ENCODE measurements at regions not wholly inside any gene's neighbourhood (a gene's known extent, or its start where the extent isn't known, plus 50 kb on each side); places are given as distances from the start of the nearest gene placed in this dataset.

DNA sequence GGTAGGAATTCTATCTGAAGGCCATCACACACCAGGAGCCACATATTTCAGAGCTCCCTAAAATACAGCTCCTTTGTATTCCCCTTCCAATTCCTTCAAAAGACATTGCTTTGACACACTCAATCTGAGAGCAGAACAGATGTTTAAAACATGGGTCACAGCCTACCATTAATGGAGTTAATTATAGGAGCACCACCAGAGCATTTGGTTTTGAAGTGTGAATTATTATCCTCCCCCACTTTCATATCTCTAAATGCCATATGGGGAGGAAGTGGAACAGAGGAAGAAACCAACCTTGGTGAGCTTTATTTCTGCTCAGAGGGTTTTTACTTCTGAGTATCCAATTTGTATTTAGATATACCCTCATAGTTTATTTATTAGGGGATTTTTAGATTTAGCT lies 50.7 kb upstream of the TNFRSF21 start:
- Histone ChIP-seq H2BK12ac (ENCODE audit: low read length in 2 of 2) (no peak overlapping the region), H3K79me1 (replicated peaks; ENCODE audit: low read length, poor library complexity, severe bottlenecking) (no peaks in the 10 kb centered on the region), H3K9me3 (ENCODE audit: control insufficient read depth, low read length) (no peaks in the 10 kb centered on the region), H2BK15ac (ENCODE audit: low read depth, poor library complexity, severe bottlenecking) (no peak overlapping the region), H4K8ac (ENCODE audit: low read length) (no peak overlapping the region), H3K4ac (ENCODE audit: low read depth in 1 of 2, low read length in 2 of 2) (no peak overlapping the region), H4K91ac (ENCODE audit: low read length) (no peak overlapping the region), H3K9ac (ENCODE audit: low read length) (no peak overlapping the region), H3K4me1 (ENCODE audit: control insufficient read depth, insufficient read depth, low read depth, low read length) (no peaks in the 10 kb centered on the region), H2BK5ac (ENCODE audit: low read depth, low read length, poor library complexity, severe bottlenecking) (no peak overlapping the region), H3K23ac (ENCODE audit: low read length in 2 of 2) (no peak overlapping the region), H3K18ac (ENCODE audit: low read depth in 1 of 2, low read length in 2 of 2) (no peak overlapping the region), H2AFZ (ENCODE audit: low read depth, low read length) (no peak overlapping the region), H3K14ac (ENCODE audit: low read length in 2 of 2) (no peak overlapping the region), H3K4me2 (ENCODE audit: low read length, poor library complexity, severe bottlenecking) (no peak overlapping the region), H3K27me3 (ENCODE audit: control insufficient read depth in 1 of 2, insufficient read depth in 1 of 2, low read length in 2 of 2) (peaks cover 0 to 5% of the 10 kb centered on the region in 2 experiments), H3K27ac (ENCODE audit: low read length, poor library complexity, severe bottlenecking) (no peak overlapping the region), H3K36me3 (ENCODE audit: control insufficient read depth in 1 of 2, insufficient read depth in 2 of 2, low read depth in 1 of 2, low read length in 2 of 2) (no peaks in the 10 kb centered on the region), H3K4me3 (ENCODE audit: insufficient read depth in 1 of 2, low read depth in 1 of 2, low read length in 2 of 2) (no peak overlapping the region), H2BK120ac (ENCODE audit: low read depth, low read length) (no peak overlapping the region), H2AK5ac (ENCODE audit: low read length, severe bottlenecking) (no peak overlapping the region)
- DNase-seq: no peak

DNA sequence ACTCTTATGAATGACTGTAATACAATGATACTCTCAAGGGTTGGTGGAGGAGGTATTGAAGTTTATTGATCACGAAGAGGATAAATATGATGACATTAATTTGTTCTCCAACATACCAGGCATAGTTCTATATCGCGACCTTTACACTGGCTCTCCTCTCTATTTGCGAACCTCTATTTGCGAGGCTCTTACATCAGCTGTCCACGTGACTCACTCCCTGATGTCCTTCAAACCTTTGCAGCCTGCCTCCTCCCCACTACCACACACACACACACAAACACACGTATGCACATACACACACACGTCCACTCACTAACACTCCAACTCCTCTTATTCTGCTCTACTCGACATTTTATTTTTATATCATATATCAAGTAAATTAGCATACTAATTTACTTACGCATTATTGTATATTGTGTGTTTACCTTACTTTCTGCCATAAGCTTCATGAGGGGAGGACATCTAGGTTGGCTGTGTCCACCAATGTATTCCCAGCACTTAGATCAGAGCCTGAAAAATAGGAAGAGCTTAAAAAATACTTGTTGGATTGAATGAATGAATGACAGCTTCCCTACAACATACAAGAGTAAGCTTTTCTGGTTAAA lies 53.3 kb upstream of the TNFRSF21 start:
- no peak overlapping the region for H3K23ac ChIP-seq (ENCODE audit: low read length in 2 of 2)
- H2BK12ac ChIP-seq (ENCODE audit: low read length in 2 of 2): no peak overlapping the region
- H3K79me1 ChIP-seq (replicated peaks; ENCODE audit: low read length, poor library complexity, severe bottlenecking): no peaks in the 10 kb centered on the region
- no peak overlapping the region for H3K9ac ChIP-seq (ENCODE audit: low read length)
- no peak overlapping the region for H3K18ac ChIP-seq (ENCODE audit: low read depth in 1 of 2, low read length in 2 of 2)
- H3K27ac ChIP-seq (ENCODE audit: low read length, poor library complexity, severe bottlenecking): no peak overlapping the region
- no peak overlapping the region for H2AK5ac ChIP-seq (ENCODE audit: low read length, severe bottlenecking)
- no peak for DNase-seq
- no peak overlapping the region for H3K4me2 ChIP-seq (ENCODE audit: low read length, poor library complexity, severe bottlenecking)
- no peak overlapping the region for H2BK5ac ChIP-seq (ENCODE audit: low read depth, low read length, poor library complexity, severe bottlenecking)
- H4K8ac ChIP-seq (ENCODE audit: low read length): no peak overlapping the region
- H3K4me3 ChIP-seq (ENCODE audit: insufficient read depth in 1 of 2, low read depth in 1 of 2, low read length in 2 of 2): no peak overlapping the region
- H4K91ac ChIP-seq (ENCODE audit: low read length): no peak overlapping the region
- no peak overlapping the region for H2AFZ ChIP-seq (ENCODE audit: low read depth, low read length)
- peaks cover 0 to 5% of the 10 kb centered on the region in 2 experiments for H3K27me3 ChIP-seq (ENCODE audit: control insufficient read depth in 1 of 2, insufficient read depth in 1 of 2, low read length in 2 of 2)
- H3K36me3 ChIP-seq (ENCODE audit: control insufficient read depth in 1 of 2, insufficient read depth in 2 of 2, low read depth in 1 of 2, low read length in 2 of 2): no peaks in the 10 kb centered on the region
- H2BK15ac ChIP-seq (ENCODE audit: low read depth, poor library complexity, severe bottlenecking): no peak overlapping the region
- H3K9me3 ChIP-seq (ENCODE audit: control insufficient read depth, low read length): no peaks in the 10 kb centered on the region
- no peak overlapping the region for H3K14ac ChIP-seq (ENCODE audit: low read length in 2 of 2)
- no peak overlapping the region for H2BK120ac ChIP-seq (ENCODE audit: low read depth, low read length)
- no peaks in the 10 kb centered on the region for H3K4me1 ChIP-seq (ENCODE audit: control insufficient read depth, insufficient read depth, low read depth, low read length)
- 84% methylated on average over 7 of the region's 10 CpGs for WGBS
- no peak overlapping the region for H3K4ac ChIP-seq (ENCODE audit: low read depth in 1 of 2, low read length in 2 of 2)

- Histone ChIP-seq H3K4me3 (ENCODE audit: insufficient read depth in 1 of 2, low read depth in 1 of 2, low read length in 2 of 2) (no peak overlapping the region), H3K14ac (ENCODE audit: low read length in 2 of 2) (no peak overlapping the region), H2BK12ac (ENCODE audit: low read length in 2 of 2) (no peak overlapping the region), H3K9ac (ENCODE audit: low read length) (no peak overlapping the region), H2AK5ac (ENCODE audit: low read length, severe bottlenecking) (no peak overlapping the region), H3K79me1 (replicated peaks; ENCODE audit: low read length, poor library complexity, severe bottlenecking) (no peaks in the 10 kb centered on the region), H4K91ac (ENCODE audit: low read length) (no peak overlapping the region), H2BK15ac (ENCODE audit: low read depth, poor library complexity, severe bottlenecking) (no peak overlapping the region), H3K4ac (ENCODE audit: low read depth in 1 of 2, low read length in 2 of 2) (no peak overlapping the region), H3K23ac (ENCODE audit: low read length in 2 of 2) (no peak overlapping the region), H3K4me1 (ENCODE audit: control insufficient read depth, insufficient read depth, low read depth, low read length) (no peaks in the 10 kb centered on the region), H3K27me3 (ENCODE audit: control insufficient read depth in 1 of 2, insufficient read depth in 1 of 2, low read length in 2 of 2) (no peaks in the 10 kb centered on the region), H3K4me2 (ENCODE audit: low read length, poor library complexity, severe bottlenecking) (no peak overlapping the region), H2AFZ (ENCODE audit: low read depth, low read length) (no peak overlapping the region), H4K8ac (ENCODE audit: low read length) (no peak overlapping the region), H3K27ac (ENCODE audit: low read length, poor library complexity, severe bottlenecking) (no peak overlapping the region), H3K18ac (ENCODE audit: low read depth in 1 of 2, low read length in 2 of 2) (no peak overlapping the region), H2BK120ac (ENCODE audit: low read depth, low read length) (no peak overlapping the region), H3K36me3 (ENCODE audit: control insufficient read depth in 1 of 2, insufficient read depth in 2 of 2, low read depth in 1 of 2, low read length in 2 of 2) (no peaks in the 10 kb centered on the region), H3K9me3 (ENCODE audit: control insufficient read depth, low read length) (no peaks in the 10 kb centered on the region), H2BK5ac (ENCODE audit: low read depth, low read length, poor library complexity, severe bottlenecking) (no peak overlapping the region)
- DNase-seq: no peak
Observed at GRCh38 chr6:47363736-47364135, 54.0 kb upstream of the TNFRSF21 start.

- Histone ChIP-seq H3K18ac (ENCODE audit: low read depth in 1 of 2, low read length in 2 of 2) (no peak overlapping the region), H3K4me3 (ENCODE audit: insufficient read depth in 1 of 2, low read depth in 1 of 2, low read length in 2 of 2) (no peak overlapping the region), H3K23ac (ENCODE audit: low read length in 2 of 2) (no peak overlapping the region), H3K79me1 (replicated peaks; ENCODE audit: low read length, poor library complexity, severe bottlenecking) (no peaks in the 10 kb centered on the region), H3K27me3 (ENCODE audit: control insufficient read depth in 1 of 2, insufficient read depth in 1 of 2, low read length in 2 of 2) (no peaks in the 10 kb centered on the region), H3K36me3 (ENCODE audit: control insufficient read depth in 1 of 2, insufficient read depth in 2 of 2, low read depth in 1 of 2, low read length in 2 of 2) (no peaks in the 10 kb centered on the region), H3K9me3 (ENCODE audit: control insufficient read depth, low read length) (no peaks in the 10 kb centered on the region), H2BK5ac (ENCODE audit: low read depth, low read length, poor library complexity, severe bottlenecking) (no peak overlapping the region), H4K8ac (ENCODE audit: low read length) (no peak overlapping the region), H3K9ac (ENCODE audit: low read length) (no peak overlapping the region), H3K27ac (ENCODE audit: low read length, poor library complexity, severe bottlenecking) (no peak overlapping the region), H2AK5ac (ENCODE audit: low read length, severe bottlenecking) (no peak overlapping the region), H2BK120ac (ENCODE audit: low read depth, low read length) (no peak overlapping the region), H3K4me1 (ENCODE audit: control insufficient read depth, insufficient read depth, low read depth, low read length) (no peaks in the 10 kb centered on the region), H3K14ac (ENCODE audit: low read length in 2 of 2) (no peak overlapping the region), H4K91ac (ENCODE audit: low read length) (no peak overlapping the region), H2BK15ac (ENCODE audit: low read depth, poor library complexity, severe bottlenecking) (no peak overlapping the region), H2AFZ (ENCODE audit: low read depth, low read length) (no peak overlapping the region), H3K4me2 (ENCODE audit: low read length, poor library complexity, severe bottlenecking) (no peak overlapping the region), H3K4ac (ENCODE audit: low read depth in 1 of 2, low read length in 2 of 2) (no peak overlapping the region), H2BK12ac (ENCODE audit: low read length in 2 of 2) (no peak overlapping the region)
- DNase-seq: no peak
- WGBS: 83% methylated on average over 2 of the region's 2 CpGs
Observed at GRCh38 chr6:47366335-47366890, 56.7 kb upstream of the TNFRSF21 start.

Measured in mesenchymal stem cell (in vitro differentiated cells and primary cell).